DOHH2 (cell line): ENCODE measurements at regions not wholly inside any gene's neighbourhood (a gene's known extent, or its start where the extent isn't known, plus 50 kb on each side); places are given as distances from the start of the nearest gene placed in this dataset.
"Not testable (repeated sequence)": the region's sequence is repeated elsewhere in the genome, so short reads cannot be mapped to it uniquely, and the experiment has no call there.

Source experiments
- CTCF ChIP-seq: fragments of 200-600 bp; sonication (generic); IDR thresholded peaks from one replicate; pipeline ENCODE4 v1.5.1; 2014; ENCODE audit warnings: antibody characterized with exemption, mild to moderate bottlenecking, low read depth, low read length; ENCODE audit not compliant: poor library complexity, severe bottlenecking
- EZH2phosphoT487 ChIP-seq: fragments of 200-600 bp; sonication (generic); IDR thresholded peaks from 2 replicates; pipeline ENCODE4 v1.6.1; 2017; ENCODE audit warnings: borderline replicate concordance, mild to moderate bottlenecking, antibody characterized with exemption, low read length, moderate library complexity, mixed read lengths

- TF ChIP-seq EZH2phosphoT487, CTCF: not testable (repeated sequence)
These were observed 137.3 kb downstream of the MAGEE1 start for GRCh38 chrX:76564842-76565241.
